GM18951 (cell line): ENCODE measurements at regions not wholly inside any gene's neighbourhood (a gene's known extent, or its start where the extent isn't known, plus 50 kb on each side); places are given as distances from the start of the nearest gene placed in this dataset.

ENCODE experiments used
- POLR2A ChIP-seq: IDR thresholded peaks from 4 replicates; pipeline ENCODE4 v1.6.1; 2011; ENCODE audit warnings: mild to moderate bottlenecking; ENCODE audit not compliant: insufficient read length, insufficient read depth; ENCODE audit errors: extremely low read depth
- in situ Hi-C: fragments of 300-500 bp; cut with MboI; formaldehyde crosslinking; loops from one replicate; pipeline ENCODE4 v1.12.0; 2022; ENCODE audit warnings: low sequenced_read_pairs, mixed read lengths, inconsistent platforms; ENCODE audit not compliant: unreplicated experiment

DNA sequence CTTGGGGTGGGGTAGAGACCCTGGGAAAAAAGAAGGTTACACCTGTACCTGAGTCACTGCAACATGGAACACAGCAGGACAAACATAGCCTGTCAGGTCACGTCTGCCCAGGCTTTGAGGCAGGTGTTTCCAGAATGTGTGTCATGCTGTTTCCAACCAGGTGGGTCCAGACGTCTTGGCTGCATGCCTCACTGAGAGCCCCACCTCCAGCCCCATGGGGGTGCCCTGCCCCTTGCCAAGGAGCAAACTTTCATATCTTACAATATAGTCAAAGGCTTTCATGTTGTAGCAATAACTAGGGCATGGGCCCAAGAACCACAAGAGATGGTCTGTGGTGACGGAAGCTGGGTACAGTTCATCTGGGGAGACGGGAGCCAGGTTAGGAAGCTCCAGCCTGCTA, 499.7 kb downstream of the BCL11A start:
- in situ Hi-C loops = no loop called here
- no peak for TF ChIP-seq POLR2A

DNA sequence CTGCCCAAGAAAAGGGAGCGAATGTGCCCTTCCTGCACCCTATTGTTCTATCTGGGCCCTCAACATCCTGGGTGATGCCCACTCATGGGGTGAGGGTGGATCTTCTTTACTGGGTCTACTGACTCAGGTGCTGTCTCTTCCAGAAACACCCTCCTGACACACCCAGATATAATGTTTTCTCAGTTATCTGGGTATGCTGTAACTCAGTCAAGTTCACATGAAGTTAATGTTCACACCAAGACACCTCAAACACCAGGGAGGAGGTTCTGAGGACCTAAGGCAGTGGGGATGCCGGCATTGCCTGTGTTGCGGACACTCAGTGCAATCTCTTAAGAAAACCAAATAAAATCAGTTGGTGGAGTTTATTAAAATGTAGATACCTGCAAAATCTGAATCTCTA, 500.9 kb downstream of the BCL11A start:
- in situ Hi-C loops = no loop called here
- no peak for TF ChIP-seq POLR2A

DNA sequence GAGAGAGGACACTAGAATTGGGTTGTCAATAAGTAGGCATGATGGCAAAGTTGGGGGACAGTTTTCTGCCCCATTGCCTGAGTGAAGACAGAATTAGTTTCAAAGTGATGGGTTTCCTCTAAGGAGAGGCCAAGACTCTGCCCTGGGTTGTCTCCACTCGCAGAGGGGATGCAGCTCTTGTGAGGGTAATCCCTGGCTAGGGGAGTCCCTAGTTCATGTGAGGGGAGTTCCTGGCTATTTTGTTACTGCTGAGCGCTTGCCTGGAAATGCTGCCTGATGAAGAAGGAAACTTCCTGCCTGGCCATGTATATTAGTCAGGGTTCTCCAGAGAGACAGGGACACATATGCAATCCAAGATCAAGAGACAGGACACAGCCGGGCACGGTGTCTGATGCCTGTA, 501.5 kb downstream of the BCL11A start:
- no peak for TF ChIP-seq POLR2A
- in situ Hi-C loops = no loop called here

DNA sequence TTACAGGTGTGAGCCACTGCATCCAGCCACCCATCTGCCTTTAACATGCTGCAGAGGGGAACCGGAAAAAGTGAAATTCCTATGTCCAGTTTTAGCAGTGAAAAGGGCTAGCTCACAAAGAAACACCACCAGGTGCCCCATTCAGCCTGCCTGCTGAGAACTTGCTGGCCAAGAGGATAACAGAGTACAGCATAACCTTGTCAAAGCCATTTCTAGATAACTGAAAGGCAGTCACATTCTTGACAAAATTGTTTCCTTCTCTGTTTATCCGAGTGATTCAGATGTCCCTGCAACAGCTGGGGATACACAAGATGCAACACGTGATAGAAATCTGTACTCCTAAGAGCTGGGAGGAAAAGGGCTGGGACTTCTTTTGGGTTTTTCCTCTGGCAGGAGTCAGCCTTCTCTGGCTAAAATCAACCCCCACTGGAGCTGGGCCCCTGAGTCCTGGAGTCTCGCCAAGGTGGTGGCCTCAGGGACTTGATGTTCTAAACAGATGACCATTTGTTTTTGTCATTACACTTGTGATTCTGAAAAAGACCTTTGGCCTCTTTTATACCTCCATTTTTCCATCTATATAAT, 505.4 kb downstream of the BCL11A start:
- in situ Hi-C loops = no loop called here
- no peak for TF ChIP-seq POLR2A

DNA sequence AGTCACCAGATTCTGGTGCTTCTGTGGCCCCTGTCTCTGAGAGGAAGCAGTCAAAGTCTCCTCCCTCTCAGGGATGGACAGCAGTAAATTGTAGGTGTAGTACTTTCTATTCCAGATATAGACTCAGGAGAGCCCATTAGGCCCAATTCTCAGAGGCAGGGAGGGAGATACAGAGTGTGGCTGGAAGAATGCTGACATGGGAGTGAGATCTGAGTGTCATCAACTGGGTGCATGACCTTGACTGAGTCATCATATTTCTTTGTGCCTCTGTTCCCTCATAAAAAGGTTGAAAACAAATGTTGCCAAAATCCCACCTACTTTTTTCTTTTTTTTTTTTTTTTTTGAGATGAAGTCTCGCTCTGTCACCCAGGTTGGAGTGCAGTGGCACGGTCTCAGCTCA, 506.1 kb downstream of the BCL11A start:
- no peak for TF ChIP-seq POLR2A
- in situ Hi-C loops = no loop called here

DNA sequence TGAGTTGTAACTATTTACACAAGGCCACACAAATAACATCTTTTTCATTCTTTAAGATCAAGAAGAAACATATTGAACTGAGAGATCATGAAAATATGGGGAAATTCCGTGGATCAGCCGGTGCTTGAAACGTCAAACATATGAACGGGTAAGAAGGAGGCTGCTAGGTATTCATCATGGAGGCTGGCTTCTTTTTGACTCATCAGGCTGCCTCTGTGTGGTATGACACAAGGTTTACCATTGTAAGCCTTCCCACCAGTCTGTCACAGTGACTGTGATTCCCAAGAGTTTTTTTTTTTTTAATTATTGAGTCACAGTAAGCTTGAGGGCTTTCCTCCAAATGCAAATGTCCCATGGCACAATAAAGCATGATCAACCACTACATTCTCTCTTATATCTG, 506.9 kb downstream of the BCL11A start:
- in situ Hi-C loops = no loop called here
- TF ChIP-seq POLR2A = no peak

DNA sequence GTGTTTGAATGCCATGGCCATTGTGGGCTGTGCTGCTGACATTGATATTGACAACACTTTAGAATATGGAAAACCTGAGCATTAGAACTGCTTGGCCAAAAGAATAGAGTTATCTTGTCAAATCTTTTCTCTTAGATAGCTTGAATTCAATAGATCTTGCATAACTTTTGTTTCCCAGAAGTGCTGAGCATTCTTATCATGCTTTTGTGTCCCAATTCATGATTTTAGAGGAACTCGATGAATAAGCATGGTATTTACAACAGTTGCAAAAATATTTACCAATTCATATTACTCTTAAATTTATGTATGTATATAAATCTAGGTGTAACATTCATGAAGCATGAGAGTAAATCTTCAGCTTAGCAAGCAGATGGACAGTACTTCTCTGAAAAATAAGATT, 508.0 kb downstream of the BCL11A start:
- TF ChIP-seq POLR2A = no peak
- in situ Hi-C loops = no loop called here

DNA sequence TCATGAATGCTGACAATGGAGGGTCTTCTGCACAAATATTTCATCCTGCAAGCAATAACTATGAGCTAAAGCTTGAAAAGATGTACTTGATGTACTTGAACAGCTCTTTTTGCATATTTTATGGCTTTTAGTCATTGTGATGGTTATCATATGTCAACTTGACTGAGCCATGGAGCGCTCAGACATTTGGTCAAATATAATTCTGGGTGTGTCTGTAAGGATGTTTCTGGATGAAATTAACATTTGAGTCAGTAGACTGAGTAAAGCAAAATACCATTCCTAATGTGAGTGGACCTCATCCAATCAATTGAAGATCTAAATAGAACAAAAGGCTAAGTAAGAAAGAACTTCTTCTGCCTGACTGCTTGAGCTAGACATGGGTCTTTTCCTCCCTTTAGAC, 509.0 kb downstream of the BCL11A start:
- in situ Hi-C loops = no loop called here
- TF ChIP-seq POLR2A = no peak

DNA sequence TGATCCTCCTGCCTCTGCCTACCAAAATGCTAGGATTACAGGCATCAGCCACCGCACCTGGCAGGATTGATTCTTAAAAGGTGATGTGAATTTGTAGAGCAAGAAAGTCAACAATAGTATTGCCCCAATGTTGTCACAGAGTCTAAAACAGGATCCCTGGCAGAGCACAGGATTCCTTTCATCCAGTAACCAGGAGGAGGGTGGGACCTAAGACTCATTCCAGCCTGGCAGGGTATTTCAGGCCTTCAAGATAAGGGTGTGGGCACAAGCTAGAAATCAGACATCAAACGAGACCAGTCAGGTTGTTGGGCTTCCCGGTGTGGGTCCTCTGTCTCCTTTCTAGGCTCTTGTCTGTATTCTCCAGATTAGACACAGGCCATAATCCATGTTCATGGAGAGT, 511.4 kb downstream of the BCL11A start:
- in situ Hi-C loops = no loop called here

DNA sequence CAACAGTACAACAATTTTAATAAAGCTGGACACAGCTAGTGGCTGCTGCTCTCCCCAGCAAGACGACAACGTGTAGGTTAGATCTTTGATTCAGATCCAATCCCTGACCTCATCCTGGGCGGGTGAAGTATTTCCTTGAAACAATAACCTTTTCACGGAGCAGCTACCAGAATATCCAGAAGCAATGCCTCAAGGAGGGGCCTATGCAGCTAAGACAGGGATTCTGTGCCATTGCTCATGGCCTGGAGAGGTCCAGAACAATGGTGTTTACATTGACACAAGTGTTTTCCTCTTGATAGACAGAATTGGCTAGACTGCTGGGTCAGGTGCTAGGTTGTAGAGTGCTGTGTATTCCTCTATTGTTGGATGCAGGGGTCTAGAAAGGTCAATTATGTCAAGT, 520.1 kb downstream of the BCL11A start:
- no peak for TF ChIP-seq POLR2A
- in situ Hi-C loops = no loop called here

More for the DNA sequence above, 511.4 kb downstream of the BCL11A start:
- TF ChIP-seq POLR2A = no peak

DNA sequence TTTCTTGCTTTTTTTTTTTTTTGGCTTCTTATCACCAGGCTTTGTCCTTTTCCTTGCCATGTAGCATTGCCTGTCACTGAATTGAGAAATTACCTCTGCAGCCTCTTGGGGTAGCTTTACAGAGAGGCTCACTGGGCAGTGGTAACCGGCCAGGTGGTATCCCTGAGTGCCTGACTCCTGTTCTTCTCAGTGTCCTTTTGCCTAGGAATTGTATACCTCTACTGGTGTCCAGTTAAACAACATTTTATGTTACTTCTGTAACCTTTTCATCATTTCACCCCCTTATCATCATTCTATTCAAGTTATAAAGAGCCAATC, 523.9 kb downstream of the BCL11A start:
- in situ Hi-C loops = no loop called here
- no peak for TF ChIP-seq POLR2A

DNA sequence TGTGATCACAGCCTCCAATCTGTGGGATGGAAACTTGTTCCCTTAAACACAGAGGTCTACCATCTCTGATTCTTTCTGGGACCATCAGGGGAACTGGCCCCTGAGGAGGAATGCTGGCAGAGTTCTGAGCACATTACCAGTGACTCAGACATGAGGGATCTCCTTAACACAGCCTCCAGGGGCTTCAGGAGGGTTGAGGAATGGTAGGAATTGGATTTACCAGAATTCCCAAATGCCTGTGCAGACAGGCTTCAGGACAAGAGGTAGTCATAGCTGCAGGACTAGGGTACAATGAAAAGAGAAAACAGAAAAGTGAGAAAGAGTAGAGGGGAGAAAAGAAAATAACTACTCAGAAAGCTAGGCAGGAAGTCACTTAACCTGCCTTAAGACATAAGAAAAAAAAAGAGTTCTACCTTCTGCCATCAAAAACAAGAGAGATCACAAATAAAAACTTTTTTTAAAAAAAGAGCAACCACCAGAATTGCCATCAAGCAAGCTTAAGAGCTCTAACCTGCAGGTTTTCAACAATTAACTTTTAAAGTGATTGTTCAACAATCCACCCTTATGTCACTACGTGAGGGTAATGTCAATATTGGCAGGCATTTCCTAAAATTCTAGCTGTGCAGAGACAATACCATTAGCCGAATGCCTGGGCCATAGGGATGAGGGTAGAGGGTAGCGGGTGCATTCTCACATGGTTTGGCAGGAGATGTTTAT, 524.4 kb downstream of the BCL11A start:
- in situ Hi-C loops = no loop called here
- no peak for TF ChIP-seq POLR2A

DNA sequence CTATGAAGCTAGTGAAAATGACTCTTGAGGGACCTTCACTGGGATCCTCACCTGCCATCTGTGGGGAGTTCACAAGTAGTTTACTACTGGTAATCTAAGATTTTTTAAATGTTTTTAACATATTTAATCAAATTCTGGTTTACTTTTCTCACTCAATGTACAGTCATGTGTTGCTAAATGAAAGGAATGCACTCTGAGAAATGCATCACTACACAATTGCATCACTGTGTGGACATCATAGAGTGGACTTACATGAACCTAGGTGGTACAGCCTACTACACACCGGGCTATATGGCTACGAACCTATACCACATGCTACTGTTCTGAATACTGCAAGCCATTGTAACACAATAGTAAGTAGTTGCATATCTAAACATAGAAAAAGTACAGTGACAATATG, 528.0 kb downstream of the BCL11A start:
- no peak for TF ChIP-seq POLR2A
- in situ Hi-C loops = no loop called here

DNA sequence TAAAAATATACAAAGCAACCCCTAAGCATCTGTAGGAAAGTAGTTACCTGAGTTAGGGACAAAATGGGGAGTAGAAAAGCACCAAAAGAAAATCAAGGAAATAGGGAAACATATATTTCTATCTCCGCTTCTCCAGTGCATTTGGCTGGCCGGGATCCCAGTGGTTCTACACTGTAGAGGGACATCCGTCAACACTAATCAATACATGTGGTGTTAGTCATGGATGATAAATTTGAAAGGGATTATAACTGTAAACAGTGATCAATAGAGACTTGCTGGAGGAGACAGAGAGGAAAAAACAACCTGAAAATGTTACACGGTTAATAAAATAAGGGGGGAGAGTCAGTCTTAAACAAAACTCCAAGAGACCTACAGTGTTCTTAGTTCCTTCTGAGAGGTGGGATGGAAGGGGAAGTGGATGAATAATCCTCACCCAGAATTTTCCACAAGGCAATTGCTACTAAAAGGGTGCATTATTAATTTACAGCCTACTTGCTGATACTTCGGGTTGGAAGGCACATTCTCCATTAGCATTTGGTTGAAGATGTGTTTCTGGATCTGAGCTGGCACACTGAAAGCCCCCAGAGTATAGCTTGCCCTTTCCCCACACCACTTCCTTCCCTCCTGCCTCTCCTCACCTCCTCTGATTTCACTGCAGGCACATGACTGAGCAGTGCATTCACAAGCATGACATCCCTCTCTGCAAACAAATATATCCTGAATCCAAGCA, 530.0 kb downstream of the BCL11A start:
- in situ Hi-C loops = no loop called here
- TF ChIP-seq POLR2A = no peak
